NCI-H82 (cell line): ENCODE measurements at regions not wholly inside any gene's neighbourhood (a gene's known extent, or its start where the extent isn't known, plus 50 kb on each side); places are given as distances from the start of the nearest gene placed in this dataset.
"Not testable (repeated sequence)": the region's sequence is repeated elsewhere in the genome, so short reads cannot be mapped to it uniquely, and the experiment has no call there.

Experiments
- DNase-seq: peaks from one replicate; lab custom pipeline; 2025; lab: John Stamatoyannopoulos, UW

DNA sequence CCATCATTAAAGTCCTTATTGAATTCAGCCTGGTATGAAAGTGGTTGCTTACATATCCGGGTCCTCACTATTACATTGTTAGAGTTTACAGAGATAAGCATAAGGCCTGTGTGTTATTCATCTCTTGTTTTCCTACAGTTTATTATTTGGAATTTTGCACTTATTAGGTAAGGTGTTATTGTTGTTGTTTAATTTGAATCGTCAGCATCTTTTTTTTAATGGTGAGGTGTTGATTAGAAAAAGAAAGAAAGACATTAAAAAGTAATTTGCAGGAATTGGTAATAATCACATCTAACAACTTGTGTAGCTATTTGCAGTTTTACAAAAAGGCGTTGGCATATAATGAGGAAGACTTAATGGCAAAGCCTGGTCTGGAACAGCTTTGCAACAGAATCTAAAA lies 158.6 kb downstream of the SAMD5 start:
- DNase-seq = no peak

DNA sequence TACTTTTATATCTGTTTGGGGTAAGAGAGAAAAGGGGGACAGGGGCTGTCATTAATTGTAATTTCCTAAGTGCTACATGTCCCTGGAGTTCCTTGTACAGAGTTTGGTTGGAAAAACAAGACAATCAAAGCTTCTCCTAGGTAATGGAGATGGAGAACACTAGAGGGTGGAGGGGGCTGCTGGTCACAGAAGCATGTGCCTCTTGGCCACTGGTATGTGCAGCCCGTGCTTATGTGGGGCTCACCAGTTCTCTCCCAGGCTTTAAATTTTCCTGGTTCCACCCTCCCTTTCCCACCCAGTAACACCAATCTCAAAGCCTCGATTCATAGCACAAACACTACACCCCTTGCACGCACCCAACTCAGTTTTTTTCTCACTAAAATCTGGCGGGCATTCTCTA lies 165.6 kb downstream of the SAMD5 start:
- DNase-seq = no peak

DNA sequence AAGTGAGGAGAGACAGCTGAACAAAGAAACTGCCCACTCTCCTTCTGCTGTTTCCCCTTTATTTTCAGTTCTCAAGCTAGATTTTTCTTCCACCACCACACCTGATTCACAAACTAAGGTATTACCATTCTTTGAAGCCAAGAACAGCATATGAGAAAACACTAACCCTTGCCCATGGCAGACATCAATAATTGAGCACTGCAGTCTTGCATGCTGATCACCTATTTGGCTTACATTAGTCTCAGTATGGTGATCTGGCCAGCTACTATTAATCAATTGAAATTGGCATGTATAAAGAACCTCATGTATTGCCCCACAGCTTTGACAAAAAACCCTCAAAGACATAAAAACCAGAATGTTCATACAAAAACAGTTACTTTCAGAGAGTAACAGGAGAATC lies 166.3 kb downstream of the SAMD5 start:
- DNase-seq = no peak

DNA sequence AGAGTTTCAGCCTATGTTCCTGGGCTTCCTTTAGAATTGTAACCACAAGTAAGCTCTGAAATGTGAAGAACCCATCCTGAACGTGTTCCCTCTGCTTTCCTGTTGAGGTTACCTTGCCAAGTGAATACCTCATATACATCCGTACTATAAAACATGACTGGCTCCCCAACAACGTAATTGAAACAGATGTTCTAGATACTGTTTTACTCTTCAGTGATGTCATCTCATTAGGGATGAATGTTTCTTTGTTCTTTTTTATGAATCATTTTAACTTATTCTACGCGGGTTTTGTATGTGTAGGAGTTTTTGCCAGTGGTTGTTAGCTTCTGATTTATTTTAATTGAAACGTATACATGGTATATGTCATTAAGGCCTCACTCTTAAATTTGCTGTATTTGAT lies 166.8 kb downstream of the SAMD5 start:
- no peak for DNase-seq

DNA sequence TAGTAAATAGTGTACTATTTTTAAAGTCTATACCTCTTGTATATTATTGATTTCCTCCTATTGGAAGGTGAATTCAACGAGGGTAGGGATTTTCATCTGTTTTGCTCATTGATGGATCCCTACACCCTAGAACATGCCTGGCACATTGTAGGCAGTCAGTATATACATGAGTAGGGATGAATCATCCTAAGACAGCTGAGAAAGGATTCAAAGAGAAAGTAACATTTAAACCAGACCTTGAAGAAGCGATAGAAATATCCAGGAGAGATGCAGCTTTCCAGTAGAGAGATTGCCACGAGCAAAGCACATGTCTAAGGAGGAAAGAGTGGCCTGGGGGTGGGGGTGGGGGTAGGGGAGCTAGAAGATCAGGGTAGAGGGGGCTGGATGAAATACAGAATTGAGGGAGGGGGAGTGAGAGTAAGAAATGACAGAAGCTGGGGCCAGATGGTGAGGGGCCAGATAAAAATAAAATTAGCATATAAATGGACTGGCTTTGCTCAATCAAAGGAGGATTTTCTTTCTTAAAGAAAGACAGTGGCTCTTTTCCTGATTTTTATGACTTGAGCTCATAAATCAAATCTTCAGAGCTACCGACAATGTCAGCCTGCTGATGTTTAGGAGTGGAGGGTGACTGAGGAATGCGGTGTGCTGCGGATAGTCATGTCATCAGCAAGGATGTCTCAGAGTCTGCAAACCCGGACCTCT lies 168.2 kb downstream of the SAMD5 start:
- DNase-seq = peak; percentile 84

DNA sequence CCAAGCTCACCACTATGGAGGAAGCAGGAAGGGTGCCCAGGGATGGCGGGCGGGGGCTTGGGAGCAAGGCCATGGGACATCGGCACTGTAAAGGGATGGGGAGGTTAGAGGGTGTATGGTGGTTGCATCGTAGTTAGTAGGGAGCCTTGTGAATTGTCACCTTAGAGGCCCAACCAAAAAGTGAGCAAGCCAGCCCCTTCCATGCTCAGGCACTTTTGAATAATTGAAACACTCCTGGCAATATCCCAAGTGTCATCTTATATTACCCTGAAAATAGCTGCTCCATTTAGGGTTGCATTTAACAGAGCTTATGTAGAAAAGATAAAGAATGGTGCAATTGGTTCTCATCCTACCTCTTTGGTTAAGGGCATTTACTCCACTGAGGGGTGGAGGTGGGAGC lies 169.2 kb downstream of the SAMD5 start:
- DNase-seq = peak; percentile 63

DNA sequence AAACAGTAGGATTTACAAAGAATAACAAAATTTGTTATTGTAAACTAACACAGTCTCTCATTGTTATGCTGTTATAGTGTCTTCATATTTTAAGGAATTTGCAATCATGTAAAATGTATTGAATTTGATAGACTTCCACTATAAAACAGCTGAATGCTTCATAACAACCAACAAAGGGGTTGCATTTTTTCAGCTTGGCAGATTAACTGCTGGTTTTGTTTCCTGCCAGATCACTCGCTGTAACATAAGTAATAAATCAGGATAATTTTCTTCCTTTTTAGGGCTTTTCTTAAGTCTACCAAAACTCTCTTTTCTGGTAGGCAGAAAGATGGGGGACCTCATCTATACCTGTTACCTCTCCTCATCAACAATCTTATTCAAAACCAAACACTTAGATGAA lies 169.8 kb downstream of the SAMD5 start:
- no peak for DNase-seq

DNA sequence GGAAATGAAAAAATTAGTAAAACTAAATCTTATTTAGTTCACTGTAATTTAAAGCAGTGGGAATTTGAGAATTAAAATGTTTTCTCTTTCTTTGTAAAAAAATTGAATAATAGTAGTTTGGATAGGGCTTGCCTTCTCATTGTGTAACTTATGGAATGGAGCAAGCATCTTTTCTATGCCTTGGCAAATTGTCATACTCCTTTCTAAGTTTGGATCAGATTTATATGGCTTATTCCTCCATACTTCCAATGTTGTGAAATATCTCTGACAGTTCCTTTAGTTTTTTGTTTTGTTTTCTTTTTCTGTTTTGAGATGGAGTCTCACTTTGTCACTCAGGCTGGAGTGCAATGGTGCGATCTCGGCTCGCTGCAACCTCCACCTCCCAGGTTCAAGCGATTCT lies 176.4 kb downstream of the SAMD5 start:
- DNase-seq = no peak

DNA sequence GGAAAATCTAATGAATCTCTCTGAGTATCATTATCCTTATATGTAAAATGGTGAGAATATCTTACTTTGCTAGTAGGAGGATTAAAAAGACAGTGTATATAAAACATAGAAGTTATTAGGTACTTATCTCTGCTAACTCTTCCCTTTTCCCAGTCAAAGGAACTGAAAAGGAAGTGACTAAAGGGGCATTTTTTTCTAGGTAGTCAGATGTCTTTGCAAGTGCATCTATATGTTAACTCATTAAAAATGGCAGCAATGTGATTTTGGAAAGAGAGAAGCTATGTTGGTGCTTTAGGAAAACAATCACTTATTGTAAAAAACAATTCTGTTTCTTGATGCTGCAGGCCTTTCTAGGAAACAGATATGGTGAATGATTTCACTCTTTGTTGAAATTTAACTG lies 180.9 kb downstream of the SAMD5 start:
- DNase-seq = no peak

DNA sequence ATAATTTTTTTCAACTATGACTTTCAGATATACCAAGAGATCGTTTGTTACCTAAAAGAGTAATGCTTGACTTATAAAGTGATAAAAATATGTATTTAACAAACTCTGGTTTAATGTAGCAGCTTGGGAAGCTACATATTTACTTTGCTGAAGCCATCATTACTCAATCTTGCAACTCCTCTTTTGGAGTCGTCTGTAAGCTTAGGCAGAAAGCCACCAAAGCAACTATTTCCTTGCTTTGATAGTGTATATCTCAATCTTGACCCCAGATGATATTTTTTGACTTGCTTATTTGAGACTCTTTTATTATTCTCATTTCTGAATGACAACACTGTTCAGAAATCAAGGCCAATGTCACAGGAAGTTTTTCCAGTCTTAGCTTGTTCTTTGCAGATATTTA lies 183.0 kb downstream of the SAMD5 start:
- no peak for DNase-seq

DNA sequence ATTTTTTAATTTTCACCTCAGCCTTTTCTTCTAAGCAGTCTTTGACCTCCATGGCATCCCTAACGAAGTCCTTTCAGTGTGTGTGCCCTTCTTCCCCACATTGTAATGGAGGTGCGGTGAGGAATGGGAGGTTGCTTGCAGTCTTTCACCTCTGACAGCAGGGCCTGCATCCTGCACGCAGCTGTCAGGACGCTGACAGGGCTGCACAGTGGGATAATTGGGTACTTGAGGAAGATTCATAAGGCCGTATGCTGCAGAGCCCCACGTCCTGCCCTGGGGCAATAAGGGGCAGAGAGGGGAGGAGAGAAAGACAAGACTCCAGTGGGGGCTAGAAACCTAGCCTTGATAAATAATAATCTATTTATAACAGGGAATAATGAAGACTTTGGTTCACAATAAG lies 184.7 kb downstream of the SAMD5 start:
- no peak for DNase-seq

DNA sequence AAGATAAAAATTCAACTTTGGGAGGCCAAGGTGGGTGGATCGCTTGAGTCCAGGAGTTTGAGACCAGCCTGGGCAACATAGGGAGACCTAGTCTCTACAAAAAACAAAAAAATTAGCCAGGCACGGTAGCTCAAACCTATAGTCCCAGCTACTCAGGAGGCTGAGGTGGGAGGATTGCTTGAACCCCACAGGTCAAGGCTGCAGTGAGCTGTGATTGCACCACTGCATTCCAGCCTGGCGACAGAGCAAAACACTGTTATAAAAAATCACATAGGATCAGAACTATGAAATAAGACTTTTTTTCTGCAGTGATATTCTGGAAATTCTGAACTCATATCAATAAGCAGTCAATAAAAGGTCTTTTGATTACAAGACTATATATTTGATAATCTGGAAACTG lies 186.1 kb downstream of the SAMD5 start:
- DNase-seq = not testable (repeated sequence)

DNA sequence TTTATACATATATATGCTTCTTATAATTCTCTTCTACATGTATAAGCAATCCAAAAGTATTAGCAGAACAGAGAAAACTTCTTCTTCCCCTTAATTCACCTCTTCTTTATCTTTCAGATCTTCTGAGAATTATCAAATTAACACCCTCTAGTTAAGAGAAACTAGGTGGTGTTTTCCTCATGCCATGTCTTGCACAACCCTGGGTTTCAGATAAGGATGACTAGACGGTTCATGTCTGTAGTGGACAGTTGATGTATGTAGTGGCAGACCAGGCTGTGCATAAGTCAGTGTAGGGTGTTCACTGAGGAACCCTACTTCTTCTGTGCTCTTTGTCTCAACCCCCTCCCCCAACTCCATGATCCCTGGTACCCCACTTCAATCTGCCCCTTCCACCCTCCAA lies 187.3 kb downstream of the SAMD5 start:
- no peak for DNase-seq

DNA sequence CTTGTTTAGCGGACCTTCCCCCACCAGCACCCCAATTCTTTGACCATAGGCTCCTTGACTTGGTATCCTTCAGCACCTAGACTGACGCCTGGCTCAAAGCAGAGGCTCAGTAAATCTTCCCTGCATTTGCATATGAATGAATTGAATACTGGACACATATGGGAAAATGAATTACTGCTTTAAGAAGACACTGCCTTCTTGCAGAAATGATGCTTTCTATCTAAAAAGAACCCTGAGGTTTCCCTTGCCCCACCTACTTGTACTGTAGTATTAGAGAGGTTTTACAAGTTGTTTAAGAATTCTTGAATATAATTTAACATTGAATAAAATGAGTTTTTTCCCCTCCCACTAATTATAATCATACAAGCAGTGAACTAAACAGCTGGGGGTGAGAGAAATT lies 190.7 kb downstream of the SAMD5 start:
- DNase-seq = no peak

DNA sequence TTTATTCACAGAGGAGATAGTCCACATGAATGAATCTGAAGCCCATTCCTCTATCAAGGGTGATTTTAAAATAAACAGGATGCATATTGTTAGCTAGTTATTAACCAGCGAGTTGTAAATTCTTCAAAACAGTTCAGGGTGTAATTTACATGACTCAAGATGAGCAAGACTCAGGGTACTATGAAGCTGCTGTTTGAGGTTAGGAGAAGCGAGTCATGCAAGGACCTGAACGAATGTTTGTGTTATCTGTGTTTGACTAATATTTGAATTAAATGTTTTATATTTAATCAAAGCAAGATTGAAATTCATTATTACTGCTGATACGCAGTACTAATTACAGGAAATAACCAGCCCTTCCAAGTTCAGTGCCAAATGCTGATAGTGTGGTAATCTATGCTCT lies 191.1 kb downstream of the SAMD5 start:
- DNase-seq = no peak

DNA sequence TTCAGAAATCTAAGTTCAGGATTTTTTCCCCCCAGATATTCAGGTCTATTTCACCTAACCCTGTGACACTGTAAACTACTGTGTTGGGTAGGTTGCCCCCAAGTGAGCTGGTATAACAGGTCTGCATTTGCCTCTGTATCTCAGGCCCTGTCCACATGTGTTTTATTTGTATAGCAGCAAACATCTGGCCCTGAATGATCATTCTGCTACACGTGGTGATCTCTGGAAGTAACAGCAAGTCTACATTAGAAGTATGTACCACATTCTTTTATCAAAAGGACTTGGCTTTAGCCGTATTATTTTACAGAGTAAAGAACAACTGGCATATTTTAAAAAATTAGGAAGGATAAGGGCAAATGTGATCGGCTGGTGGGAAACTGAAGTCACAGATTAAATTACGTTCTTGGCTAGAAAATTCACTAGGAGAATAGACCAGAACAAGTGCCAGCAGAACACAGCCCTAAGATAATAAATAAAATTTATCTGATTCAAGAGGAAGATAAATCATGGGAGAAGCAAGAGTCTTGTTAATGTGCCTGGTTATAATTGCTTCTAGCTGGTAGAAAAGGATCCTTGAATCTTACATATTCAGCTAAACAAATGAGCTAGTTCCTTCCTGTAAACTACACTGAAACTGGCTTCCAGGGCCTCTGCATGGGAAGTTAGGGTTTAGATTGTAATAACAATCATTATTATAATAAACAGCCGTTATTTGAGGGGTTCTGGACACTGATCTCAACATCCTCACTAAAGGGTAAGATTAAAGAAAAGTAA lies 192.1 kb downstream of the SAMD5 start:
- no peak for DNase-seq

DNA sequence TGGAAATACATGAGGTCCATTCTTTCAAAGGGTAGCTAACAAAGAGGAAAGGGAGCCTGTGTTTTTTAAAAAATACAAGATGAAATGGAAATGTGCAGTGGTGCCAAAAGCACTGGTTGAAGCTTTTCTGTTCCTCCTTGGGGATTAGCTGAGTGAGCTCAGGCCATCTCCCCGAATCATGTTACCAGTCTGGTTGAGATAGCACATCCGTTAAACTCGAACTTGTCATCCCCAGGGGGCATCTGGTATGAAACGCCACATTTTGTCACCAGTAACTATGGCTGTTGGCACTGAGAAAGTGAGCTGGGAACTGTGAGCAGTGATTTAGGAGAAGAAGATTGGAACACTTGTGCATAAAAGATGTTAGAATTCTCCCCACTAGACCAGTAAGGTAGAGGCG lies 196.2 kb downstream of the SAMD5 start:
- DNase-seq = no peak

DNA sequence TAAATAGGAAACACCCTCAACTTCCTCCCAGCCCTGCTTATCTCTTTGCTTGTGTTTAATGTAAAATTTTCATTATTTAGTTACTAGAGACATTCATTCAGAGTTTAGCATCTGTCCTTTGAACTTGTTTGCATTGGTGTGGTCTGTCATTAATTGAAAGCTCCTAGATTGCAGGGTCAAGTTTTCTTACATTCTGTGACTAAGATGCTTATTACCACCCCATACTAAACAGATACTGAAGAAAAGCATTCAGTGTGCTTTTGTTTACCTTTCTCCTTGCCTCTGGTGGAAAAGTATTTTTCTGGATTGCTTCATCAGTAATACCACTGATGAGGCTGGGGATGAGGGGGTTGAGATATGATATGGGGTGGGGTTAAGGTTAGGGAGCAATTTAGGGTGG lies 199.0 kb downstream of the SAMD5 start:
- no peak for DNase-seq

DNA sequence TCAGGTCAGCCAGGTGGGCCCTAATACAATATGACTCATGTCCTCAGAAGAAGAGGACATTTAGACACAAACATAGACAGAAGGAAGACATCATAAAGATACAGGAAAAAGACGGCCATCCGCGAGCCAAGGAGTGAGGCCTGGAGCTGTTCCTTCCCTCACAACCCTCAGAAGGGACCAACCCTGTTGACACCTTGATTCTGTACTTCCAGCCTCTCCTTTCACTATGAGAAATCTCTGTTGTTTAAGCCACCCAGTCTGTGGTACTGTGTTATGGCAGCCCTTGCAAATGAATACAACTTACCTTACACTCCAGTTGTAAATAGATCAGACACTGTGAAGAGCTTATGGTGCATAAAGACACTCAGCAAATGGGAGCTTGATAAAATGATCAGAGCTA lies 199.7 kb downstream of the SAMD5 start:
- no peak for DNase-seq

DNA sequence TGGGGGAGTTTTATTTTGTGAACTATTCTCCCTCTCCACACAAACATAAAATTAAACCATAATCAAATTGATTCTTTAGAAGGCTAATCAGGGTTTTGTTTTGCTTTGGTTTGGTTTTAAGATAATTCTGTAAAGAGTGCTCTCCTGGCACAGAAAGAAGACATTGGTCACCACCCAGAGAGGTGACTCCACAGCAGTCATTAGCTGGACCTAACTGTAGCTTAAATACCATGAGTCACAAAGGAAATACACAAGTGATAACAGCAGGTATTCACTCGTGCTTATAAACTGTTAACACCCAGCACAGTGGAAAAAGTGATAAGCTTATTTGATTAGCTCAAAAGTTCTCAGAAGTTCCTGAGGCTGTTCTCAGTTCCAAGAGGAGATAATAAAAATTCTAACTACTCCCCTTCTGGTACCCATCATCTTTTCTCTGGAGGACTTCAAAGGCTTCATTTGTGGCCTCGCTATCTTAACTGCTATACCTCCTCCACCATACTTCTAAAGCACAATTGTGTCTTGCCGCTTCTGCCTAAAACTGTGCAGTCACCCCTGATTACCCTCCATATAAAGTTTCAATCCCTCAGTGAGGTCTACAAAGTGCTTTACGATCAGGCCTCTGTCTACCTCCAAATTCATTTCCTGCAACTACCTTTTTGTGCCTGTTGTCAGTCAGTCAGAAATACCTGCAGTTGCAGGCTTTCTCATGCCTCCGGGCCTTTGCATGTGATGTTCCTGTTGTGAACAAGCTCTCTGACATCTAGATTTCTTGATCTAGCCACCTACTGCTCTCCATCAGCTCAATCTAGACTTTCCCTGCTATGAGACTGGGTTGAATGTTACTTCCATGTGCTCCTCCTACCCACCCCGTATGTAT lies 201.1 kb downstream of the SAMD5 start:
- DNase-seq = no peak

DNA sequence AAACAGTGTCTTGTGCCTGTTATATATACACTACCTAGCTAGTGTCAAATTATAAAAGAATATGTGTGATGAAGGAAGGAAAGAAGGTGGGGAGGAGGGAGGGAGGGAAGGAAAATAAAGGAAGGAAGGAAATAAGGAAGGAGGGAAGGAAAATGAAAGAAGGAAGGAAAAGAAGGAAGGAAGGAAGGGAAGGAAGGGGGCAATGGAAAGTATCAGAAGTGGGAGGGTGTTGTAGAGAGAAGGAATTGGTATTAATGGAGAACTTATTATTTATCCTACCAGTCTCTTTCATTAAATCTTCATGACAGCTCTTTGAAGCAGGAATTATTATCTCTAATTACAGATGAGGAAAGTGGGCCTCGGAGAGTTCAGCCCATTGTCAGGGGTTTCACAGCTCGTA lies 202.4 kb downstream of the SAMD5 start:
- DNase-seq = no peak

DNA sequence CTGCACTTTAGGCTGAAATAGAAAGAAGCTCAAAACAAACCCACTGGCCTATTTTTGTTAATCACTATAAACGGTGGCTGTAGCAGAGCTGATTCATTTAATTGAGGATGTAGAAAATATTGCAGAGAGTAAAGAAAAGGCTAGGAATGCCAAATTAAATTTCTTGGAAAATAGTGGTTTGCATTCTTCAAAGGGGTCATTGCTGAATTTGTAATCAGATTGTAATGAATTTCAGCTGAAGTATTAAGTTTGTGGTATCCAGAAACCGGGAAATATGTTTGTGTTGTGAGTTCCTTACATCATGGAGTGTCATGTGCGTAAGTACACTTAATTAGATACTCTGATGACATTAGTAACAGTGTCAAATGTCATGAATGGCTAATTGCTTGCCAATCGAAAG lies 203.0 kb downstream of the SAMD5 start:
- no peak for DNase-seq

DNA sequence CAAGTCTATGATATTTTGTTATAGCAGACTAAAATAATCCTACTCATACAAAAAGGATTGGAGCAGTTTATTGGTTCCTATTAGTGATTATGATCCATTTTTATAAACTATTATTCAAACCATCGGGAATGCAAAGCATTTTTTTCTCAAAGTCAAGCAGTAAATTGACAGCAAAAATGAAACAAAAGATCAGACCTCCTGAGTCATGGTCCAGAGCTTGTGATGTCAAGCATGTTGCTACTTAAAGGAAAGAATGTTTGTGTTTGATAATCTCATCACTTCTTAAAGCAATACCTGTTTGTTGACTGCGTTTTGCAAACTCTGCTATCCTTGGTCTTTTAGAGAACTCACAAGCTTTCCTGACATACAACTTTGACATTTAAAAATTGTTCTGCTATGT lies 204.4 kb downstream of the SAMD5 start:
- DNase-seq = no peak
